ENCODE measurements at regions not wholly inside any gene's neighbourhood (a gene's known extent, or its start where the extent isn't known, plus 50 kb on each side); places are given as distances from the start of the nearest gene placed in this dataset.
"Not testable (repeated sequence)": the region's sequence is repeated elsewhere in the genome, so short reads cannot be mapped to it uniquely, and the experiment has no call there.

DNA sequence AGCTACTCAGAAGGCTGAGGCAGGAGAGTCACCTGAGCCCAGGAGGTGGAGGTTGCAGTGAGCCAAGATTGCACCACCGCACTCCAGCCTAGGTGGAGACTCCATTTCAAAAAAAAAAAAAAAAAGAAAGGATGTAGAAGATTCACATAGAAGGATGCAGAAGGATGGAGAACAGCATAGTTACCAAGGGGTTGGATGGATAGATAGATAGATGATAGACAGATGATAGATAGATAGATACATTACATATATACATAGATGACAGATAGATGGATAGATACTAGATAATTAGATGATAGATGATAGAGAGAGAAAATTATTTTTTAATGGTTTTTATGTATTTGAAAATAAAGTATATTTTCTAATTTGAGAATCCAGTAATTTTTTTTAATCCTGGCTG lies 160.7 kb upstream of the ARID1B start:
- FAIRE-seq (no peak), DNase-seq (ENCODE audit: insufficient read length, low spot score) (no peak)

- FAIRE-seq = no peak
- no peak for DNase-seq (ENCODE audit: insufficient read length, low spot score)
Measured at GRCh38 chr6:156613996-156614395, 163.2 kb upstream of the ARID1B start.

DNA sequence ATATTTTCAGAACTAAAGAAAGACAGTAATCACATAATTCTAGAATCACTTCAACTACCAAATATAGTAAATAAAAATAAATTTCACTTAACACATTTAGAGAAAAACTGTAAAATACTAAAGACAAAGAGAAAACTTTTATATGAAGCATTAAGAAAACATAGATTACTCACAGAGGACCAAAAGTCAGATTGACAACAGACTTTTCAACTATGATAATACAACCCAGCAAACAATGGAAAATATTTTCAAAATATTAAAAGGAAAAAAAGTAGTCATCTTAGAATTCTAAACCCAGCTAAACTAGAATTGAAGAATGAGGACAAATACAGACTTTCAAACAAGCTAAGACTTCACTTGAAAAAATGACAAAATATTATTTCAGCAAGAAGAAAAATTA lies 164.8 kb upstream of the ARID1B start:
- DNase-seq (ENCODE audit: insufficient read length, low spot score) (no peak), FAIRE-seq (no peak)

GRCh38 chr6:156602066-156602385 lies 175.2 kb upstream of the ARID1B start:
- FAIRE-seq (no peak), DNase-seq (ENCODE audit: insufficient read length, low spot score) (no peak)

- no peak for FAIRE-seq
- no peak for DNase-seq (ENCODE audit: insufficient read length, low spot score)
Measured at GRCh38 chr6:156601152-156602065, 175.8 kb upstream of the ARID1B start.

DNA sequence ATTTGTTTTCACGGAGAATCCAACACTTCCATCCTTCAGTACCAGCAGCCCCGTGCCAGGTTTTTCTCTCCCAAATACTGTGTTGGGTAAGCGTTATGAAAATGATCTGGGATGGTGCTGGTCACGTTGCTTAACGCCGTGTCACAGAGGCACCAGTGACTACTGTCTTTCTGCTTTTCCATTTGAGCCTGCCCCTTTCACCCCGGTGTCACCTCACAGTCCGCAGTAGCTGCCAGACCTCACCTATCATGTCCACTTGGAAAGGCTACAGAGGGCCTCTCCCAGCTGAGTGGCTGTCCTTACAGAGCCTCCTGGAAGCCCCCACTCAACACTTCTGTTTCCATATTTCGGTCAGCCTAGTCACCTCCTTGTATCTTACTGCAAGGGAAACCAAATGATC lies 176.5 kb upstream of the ARID1B start:
- FAIRE-seq = no peak
- no peak for DNase-seq (ENCODE audit: insufficient read length, low spot score)

- no peak for DNase-seq (ENCODE audit: insufficient read length, low spot score)
- no peak for FAIRE-seq
Measured at GRCh38 chr6:156599978-156600590, 177.1 kb upstream of the ARID1B start.

- DNase-seq (ENCODE audit: insufficient read length, low spot score) (no peak), FAIRE-seq (no peak)
Measured at GRCh38 chr6:156599366-156599765, 177.8 kb upstream of the ARID1B start.

DNA sequence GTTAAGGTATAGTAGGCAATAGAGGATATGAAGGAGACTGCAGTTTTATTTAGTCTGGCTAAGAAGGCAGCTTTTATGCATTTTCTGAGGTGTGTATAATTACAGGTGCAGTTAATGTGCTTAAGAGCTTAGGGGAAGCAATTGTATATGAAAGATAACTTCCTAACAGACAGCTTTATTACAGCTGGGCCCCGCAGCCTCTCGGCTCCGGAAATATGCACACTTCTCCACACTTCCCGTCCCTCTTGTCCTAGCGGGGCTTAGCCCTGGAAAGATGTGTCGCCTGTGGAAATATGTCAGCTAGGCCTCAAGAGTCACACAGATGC lies 178.4 kb upstream of the ARID1B start:
- DNase-seq (ENCODE audit: insufficient read length, low spot score) (no peak), FAIRE-seq (no peak)

DNA sequence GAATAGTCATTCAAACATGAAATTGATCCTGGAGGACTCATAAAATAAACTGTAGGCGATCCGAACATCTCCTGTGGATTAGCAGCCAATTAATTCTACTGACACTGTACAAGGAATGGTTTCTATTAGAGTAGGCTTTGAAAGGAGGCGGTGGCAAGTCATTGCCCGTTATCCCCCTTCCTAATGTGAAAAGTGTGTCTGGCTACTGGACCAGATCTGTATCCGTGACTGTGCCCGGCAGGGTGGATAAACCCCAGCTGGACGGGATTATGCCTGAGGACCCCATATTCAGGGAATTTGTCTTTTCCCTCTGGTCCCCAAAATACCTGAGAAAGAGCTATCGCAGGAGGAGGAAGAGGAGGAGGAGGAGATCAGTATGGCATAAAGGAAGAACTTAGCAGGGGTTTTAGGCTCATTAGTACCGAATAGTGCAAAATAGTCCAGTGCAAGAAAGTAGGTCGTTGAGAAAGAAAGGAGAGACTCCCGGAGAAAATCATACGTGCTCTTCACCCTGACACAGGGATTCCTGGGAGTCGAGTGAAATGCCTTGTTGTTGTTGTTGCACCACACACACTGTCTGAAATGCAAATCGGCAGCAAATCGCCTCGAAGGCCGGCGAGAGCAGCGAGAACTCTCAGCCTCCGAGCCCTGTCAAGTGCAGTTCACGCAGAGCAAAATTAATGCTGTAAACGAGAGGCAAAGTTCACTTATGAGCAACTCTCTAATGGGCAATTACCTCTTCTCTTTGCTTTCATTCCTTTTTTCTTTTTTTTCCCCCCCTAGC lies 178.9 kb upstream of the ARID1B start:
- DNase-seq (ENCODE audit: insufficient read length, low spot score) (no peak), FAIRE-seq (no peak)

GRCh38 chr6:156597095-156597494 lies 180.1 kb upstream of the ARID1B start:
- FAIRE-seq = no peak

DNA sequence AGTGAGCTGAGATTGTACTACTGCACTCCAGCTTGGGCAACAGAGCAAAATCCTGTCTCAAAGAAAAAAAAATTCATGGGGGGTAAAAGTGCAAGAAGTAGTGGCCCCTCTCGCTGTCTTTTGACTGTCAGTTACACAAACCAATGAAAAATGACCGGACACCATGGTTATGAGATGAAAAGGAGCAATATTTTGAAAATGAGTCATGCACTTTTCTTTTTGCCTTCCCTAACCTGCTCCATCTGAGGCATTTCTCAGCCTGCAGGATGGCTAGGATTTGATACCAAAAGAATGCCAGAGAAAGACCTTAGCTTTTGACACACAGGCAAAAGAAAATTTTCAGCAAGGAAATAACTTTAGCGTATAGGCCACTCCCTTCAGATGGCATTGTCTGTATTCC lies 181.7 kb upstream of the ARID1B start:
- FAIRE-seq (no peak), DNase-seq (ENCODE audit: insufficient read length, low spot score) (no peak)

More at GRCh38 chr6:156597095-156597494, 180.1 kb upstream of the ARID1B start:
- no peak for DNase-seq (ENCODE audit: insufficient read length, low spot score)

DNA sequence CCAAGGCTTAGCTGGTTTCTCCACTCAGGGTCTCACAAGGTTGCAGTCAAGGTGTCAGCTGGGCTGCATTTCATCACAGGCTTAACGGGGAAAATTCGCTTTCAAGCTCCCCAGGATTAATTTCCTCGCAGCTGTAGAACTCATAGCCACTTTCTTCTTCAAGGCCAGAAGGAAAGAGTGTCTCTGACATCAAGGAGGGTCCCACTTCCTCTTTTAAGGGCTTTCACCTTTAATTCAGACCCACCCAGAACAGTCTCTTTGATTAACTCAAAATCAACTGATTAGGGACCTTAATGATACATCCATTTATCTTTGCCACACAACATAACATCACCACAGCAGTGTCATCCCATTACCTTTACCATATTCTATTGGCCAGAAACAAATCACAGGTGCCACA lies 183.3 kb upstream of the ARID1B start:
- DNase-seq (ENCODE audit: insufficient read length, low spot score) = no peak
- FAIRE-seq = no peak

- DNase-seq (ENCODE audit: insufficient read length, low spot score) (no peak), FAIRE-seq (no peak)
Measured at GRCh38 chr6:156593127-156593526, 184.1 kb upstream of the ARID1B start.

- no peak for FAIRE-seq
- no peak for DNase-seq (ENCODE audit: insufficient read length, low spot score)
Measured at GRCh38 chr6:156590482-156590881, 186.7 kb upstream of the ARID1B start.

DNA sequence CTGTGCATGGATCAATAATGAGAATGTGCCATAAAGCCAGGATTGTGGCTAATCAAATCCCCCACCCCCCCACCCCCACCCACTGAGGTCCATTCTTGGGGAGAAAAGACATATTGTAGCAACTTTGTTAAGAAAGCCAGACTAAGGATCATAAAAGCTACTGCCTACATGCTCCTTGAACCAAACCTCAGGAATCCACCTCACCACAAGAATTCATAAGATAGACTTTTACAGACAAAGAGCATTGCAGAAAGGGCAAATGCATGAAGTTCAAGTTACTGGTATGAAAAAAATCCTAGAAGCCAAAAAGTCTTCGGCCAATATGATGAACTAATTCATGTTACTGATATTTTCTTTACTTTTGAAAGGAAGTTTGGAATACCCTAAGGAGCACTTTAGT lies 187.9 kb upstream of the ARID1B start:
- DNase-seq (ENCODE audit: insufficient read length, low spot score) (no peak), FAIRE-seq (no peak)

DNA sequence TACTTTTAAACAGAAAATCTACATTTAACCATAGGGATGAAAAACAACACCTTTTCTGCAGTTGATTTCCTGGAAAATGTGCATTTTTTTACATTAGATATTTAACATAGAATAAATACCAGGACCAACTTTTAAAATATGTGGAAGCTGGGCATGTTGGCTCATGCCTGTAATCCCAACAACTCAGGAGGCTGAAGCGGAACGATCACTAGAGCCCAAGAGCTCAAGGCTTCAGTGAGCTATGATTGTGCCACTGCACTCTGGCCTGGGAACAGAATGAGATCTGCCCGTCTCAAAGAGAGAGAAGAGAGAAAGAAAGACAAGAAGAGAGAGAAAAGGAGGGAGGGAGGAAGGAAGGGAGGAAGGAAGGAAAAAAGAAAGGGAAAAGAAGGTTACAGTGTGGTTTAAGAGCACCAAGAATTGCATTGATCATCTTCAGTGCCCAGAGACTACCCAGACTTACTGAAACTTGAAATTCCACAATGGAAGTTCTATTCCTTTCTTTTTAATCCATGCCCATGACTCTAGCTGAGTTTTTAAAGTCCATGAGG lies 189.4 kb upstream of the ARID1B start:
- no peak for FAIRE-seq
- DNase-seq (ENCODE audit: insufficient read length, low spot score) = no peak

DNA sequence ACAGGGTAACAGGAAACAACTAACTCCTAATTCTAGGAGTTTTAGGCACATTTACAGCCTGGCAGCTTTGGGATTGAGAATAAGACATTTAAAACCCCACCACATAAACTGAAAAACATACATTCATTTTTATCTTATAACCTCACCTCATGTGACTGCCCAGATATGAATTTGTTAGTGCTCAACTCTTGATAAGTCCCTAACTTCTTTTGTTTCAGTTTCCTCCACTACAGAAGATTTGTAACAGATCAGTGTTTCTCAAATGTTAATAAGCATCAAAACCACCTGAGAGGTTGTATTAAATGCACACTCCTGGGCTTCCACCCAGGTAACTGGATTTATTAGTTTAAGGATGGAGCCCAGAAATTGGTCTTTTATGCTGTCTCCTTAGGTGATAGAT lies 190.1 kb upstream of the ARID1B start:
- FAIRE-seq (no peak), DNase-seq (ENCODE audit: insufficient read length, low spot score) (no peak)

DNA sequence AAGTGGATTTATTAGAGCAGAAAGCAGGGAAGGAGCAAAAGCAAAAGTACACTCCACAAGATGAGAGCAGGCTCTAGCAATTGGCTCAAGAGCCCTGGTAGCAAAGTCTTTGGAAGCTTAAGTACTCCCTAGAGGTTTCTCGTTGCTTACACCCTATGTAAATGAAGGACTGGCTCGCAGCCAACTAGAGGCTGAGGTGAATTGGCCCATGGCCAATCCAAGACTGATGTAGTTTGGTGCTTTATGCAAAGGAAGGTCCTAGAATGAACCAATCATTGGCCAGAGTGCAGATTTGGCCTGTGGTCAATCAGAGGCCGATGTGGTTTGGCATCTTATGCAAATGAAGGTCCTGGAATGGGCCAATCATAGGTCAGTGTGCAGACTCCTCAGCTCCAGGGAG lies 191.3 kb upstream of the ARID1B start:
- FAIRE-seq (no peak), DNase-seq (ENCODE audit: insufficient read length, low spot score) (no peak)

DNA sequence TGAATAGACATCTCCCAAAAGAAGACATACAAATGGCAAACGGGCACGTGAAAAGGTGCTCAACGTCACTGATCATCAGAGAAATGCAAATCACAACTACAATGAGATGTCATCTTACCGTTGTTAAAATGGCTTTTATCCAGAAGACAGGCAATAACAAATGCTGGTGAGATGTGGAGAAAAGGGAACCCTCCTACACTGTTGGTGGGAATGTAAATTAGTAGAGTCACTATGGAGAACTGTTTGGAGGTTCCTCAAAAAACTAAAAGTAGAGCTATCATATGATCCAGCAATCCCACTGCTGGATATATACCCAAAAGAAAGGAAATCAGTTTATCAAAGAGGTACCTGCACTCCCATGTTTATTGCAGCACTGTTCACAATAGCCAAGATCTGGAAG lies 193.1 kb upstream of the ARID1B start:
- FAIRE-seq; DNase-seq (ENCODE audit: insufficient read length, low spot score): not testable (repeated sequence)

GRCh38 chr6:156583083-156583482 lies 194.1 kb upstream of the ARID1B start:
- DNase-seq (ENCODE audit: insufficient read length, low spot score) (no peak), FAIRE-seq (no peak)

All from GM19239 (cell line).